H9 (cell line): ENCODE measurements at regions not wholly inside any gene's neighbourhood (a gene's known extent, or its start where the extent isn't known, plus 50 kb on each side); places are given as distances from the start of the nearest gene placed in this dataset.

Experiments
- DNase-seq: peaks from one replicate; pipeline ENCODE4 v3.0.0-alpha.2; 2017
- H2AFZ ChIP-seq: one replicate; pipeline ENCODE4 v1.6.1; 2013; ENCODE audit warnings: mild to moderate bottlenecking, low read length, control low read depth, moderate library complexity
- H2AK5ac ChIP-seq: 2 replicates; pipeline ENCODE4 v1.6.1; 2013; ENCODE audit warnings: low read length, control low read depth, mixed read lengths; ENCODE audit not compliant: insufficient read length
- H2BK120ac ChIP-seq: one replicate; pipeline ENCODE4 v1.6.1; 2013; ENCODE audit warnings: low read depth, mild to moderate bottlenecking, low read length, control low read depth, inconsistent platforms; ENCODE audit not compliant: poor library complexity, severe bottlenecking
- H2BK12ac ChIP-seq: 2 replicates; pipeline ENCODE4 v1.6.1; 2013; ENCODE audit warnings: low read length, control low read depth, mixed read lengths, low read depth; ENCODE audit not compliant: insufficient read length
- H2BK15ac ChIP-seq: 2 replicates; pipeline ENCODE4 v1.6.1; 2013; ENCODE audit warnings: low read depth, low read length, control low read depth
- H2BK20ac ChIP-seq: one replicate; pipeline ENCODE4 v1.6.1; 2013; ENCODE audit warnings: low read depth, mild to moderate bottlenecking, low read length, control low read depth, inconsistent platforms; ENCODE audit not compliant: poor library complexity, severe bottlenecking
- H2BK5ac ChIP-seq: 2 replicates; pipeline ENCODE4 v1.6.1; 2013; ENCODE audit warnings: low read length, control low read depth, mixed read lengths; ENCODE audit not compliant: insufficient read length
- H3K14ac ChIP-seq: 2 replicates; pipeline ENCODE4 v1.6.1; 2013; ENCODE audit warnings: low read length, control low read depth; ENCODE audit not compliant: insufficient read depth
- H3K18ac ChIP-seq: 2 replicates; pipeline ENCODE4 v1.6.1; 2013; ENCODE audit warnings: low read depth, mild to moderate bottlenecking, mixed read lengths, low read length, control low read depth; ENCODE audit not compliant: insufficient read length
- H3K23ac ChIP-seq: 2 replicates; pipeline ENCODE4 v1.6.1; 2013; ENCODE audit warnings: low read length, control low read depth, mixed read lengths, low read depth; ENCODE audit not compliant: insufficient read length
- H3K23me2 ChIP-seq: 2 replicates; pipeline ENCODE4 v1.6.1; 2013; ENCODE audit warnings: low read depth, mild to moderate bottlenecking, mixed read lengths, low read length, control low read depth; ENCODE audit not compliant: insufficient read length, poor library complexity, severe bottlenecking
- H3K27ac ChIP-seq: 2 replicates; pipeline ENCODE4 v1.5.1; 2013; ENCODE audit warnings: low read length, control low read depth, mixed read lengths, low read depth; ENCODE audit not compliant: insufficient read length
- H3K27me3 ChIP-seq: 2 replicates; pipeline ENCODE4 v1.6.1; 2013; ENCODE audit warnings: low read length, control low read depth, inconsistent platforms; ENCODE audit not compliant: insufficient read depth
- H3K4ac ChIP-seq: 2 replicates; pipeline ENCODE4 v1.6.1; 2013; ENCODE audit warnings: low read depth, mild to moderate bottlenecking, control low read depth, inconsistent platforms, low read length, moderate library complexity
- H3K4me1 ChIP-seq: 2 replicates; pipeline ENCODE4 v1.6.1; 2013; ENCODE audit warnings: low read length, control low read depth, inconsistent platforms; ENCODE audit not compliant: insufficient read depth
- H3K4me2 ChIP-seq: 2 replicates; pipeline ENCODE4 v1.6.1; 2013; ENCODE audit warnings: low read length, control low read depth, mixed read lengths; ENCODE audit not compliant: insufficient read length, insufficient read depth
- H3K56ac ChIP-seq: 2 replicates; pipeline ENCODE4 v1.6.1; 2013; ENCODE audit warnings: low read depth, mild to moderate bottlenecking, mixed read lengths, low read length, control low read depth; ENCODE audit not compliant: insufficient read length
- H3K79me1 ChIP-seq: 2 replicates; pipeline ENCODE4 v1.6.1; 2013; ENCODE audit warnings: low read depth, mild to moderate bottlenecking, moderate library complexity, low read length, control low read depth, inconsistent platforms; ENCODE audit not compliant: insufficient read depth, poor library complexity, severe bottlenecking
- H3K79me2 ChIP-seq: 2 replicates; pipeline ENCODE4 v1.6.1; 2013; ENCODE audit warnings: low read length, control low read depth, inconsistent platforms; ENCODE audit not compliant: insufficient read depth
- H3K9ac ChIP-seq: 2 replicates; pipeline ENCODE4 v1.6.1; 2013; ENCODE audit warnings: low read length, control low read depth, mixed read lengths; ENCODE audit not compliant: insufficient read length; ENCODE audit errors: extremely low read depth
- H3K9me3 ChIP-seq: one replicate; pipeline ENCODE4 v1.6.1; 2013; ENCODE audit warnings: low read depth, low read length, inconsistent platforms; ENCODE audit not compliant: control insufficient read depth
- H3T11ph ChIP-seq: one replicate; pipeline ENCODE4 v1.6.1; 2013; ENCODE audit warnings: mild to moderate bottlenecking, low read length, control low read depth, inconsistent platforms
- H4K20me1 ChIP-seq: one replicate; pipeline ENCODE4 v1.6.1; 2013; ENCODE audit not compliant: control insufficient read depth, insufficient read length, insufficient read depth
- H4K5ac ChIP-seq: 2 replicates; pipeline ENCODE4 v1.6.1; 2013; ENCODE audit warnings: low read depth, mild to moderate bottlenecking, mixed read lengths, low read length, control low read depth; ENCODE audit not compliant: insufficient read length
- H4K8ac ChIP-seq: replicated peaks from 2 replicates; pipeline ENCODE4 v1.6.1; 2013; ENCODE audit warnings: low read length, control low read depth, mixed read lengths, low read depth; ENCODE audit not compliant: insufficient read length
- H4K91ac ChIP-seq: 2 replicates; pipeline ENCODE4 v1.6.1; 2013; ENCODE audit warnings: low read depth, mild to moderate bottlenecking, moderate library complexity, mixed read lengths, low read length, control low read depth; ENCODE audit not compliant: insufficient read length
- H3K27ac Mint-ChIP-seq, 3 experiments: 2 replicates in 2 of 3; 3 replicates in 1 of 3; pipeline ENCODE4 v1.8.0; 2020 to 2021; ENCODE audit warnings: mixed read lengths in 3 of 3, mild to moderate bottlenecking in 1 of 3, moderate library complexity in 1 of 3
- H3K27me3 Mint-ChIP-seq: 2 replicates; pipeline ENCODE4 v1.8.0; 2021; ENCODE audit warnings: low read depth, mild to moderate bottlenecking, moderate library complexity, mixed read lengths
- H3K36me3 Mint-ChIP-seq, 3 experiments: 2 replicates in 2 of 3; 3 replicates in 1 of 3; pipeline ENCODE4 v1.8.0; 2020 to 2021; ENCODE audit warnings: low read depth in 3 of 3, mixed read lengths in 3 of 3; ENCODE audit not compliant: insufficient read depth in 1 of 3
- H3K4me1 Mint-ChIP-seq, 2 experiments: 2 replicates each; pipeline ENCODE4 v1.8.0; 2020; ENCODE audit warnings: mixed read lengths in 2 of 2
- H3K4me3 Mint-ChIP-seq, 2 experiments: 2 replicates in 1 of 2; 3 replicates in 1 of 2; pipeline ENCODE4 v1.8.0; 2020 to 2021; ENCODE audit warnings: mild to moderate bottlenecking in 2 of 2, mixed read lengths in 2 of 2, moderate library complexity in 1 of 2
- H3K9me3 Mint-ChIP-seq, 2 experiments: 2 replicates in 1 of 2; 3 replicates in 1 of 2; pipeline ENCODE4 v1.8.0; 2020; ENCODE audit warnings: mild to moderate bottlenecking in 2 of 2, mixed read lengths in 2 of 2, moderate library complexity in 1 of 2
- CTCF ChIP-seq: fragments of 200-600 bp; sonication (generic); conservative IDR thresholded peaks from 3 replicates; pipeline ENCODE4 v1.8.0; 2021; ENCODE audit warnings: antibody characterized with exemption, mild to moderate bottlenecking
- WGBS: extraction: QIAGEN DNeasy Blood & Tissue Kit; methylation state at CpG from one replicate; pipeline ENCODE4 v1.1.7; 2013; ENCODE audit warnings: missing lambda C conversion rate, low lambda C conversion rate, mixed read lengths; ENCODE audit not compliant: insufficient read length; ENCODE audit errors: extremely low coverage; 5-methylcytosine and 5-hydroxymethylcytosine counted together

GRCh38 chr2:58651930-58652329 lies 410.8 kb upstream of the FANCL start:
- Histone ChIP-seq H3K18ac (no peak overlapping the region), H2BK12ac (no peak overlapping the region), H2BK5ac (no peak overlapping the region), H2BK15ac (no peak overlapping the region; the same call in 1 of the 2 replicates), H3K79me1 (no peaks in the 10 kb centered on the region), H4K5ac (no peak overlapping the region), H2BK120ac (no peak overlapping the region), H3K4me1 (no peaks in the 10 kb centered on the region), H2BK20ac (no peak overlapping the region), H3K4ac (no peak overlapping the region), H3K23ac (no peak overlapping the region), H3K4me2 (no peak overlapping the region), H2AFZ (no peak overlapping the region), H2AK5ac (no peak overlapping the region), H4K20me1 (no peaks in the 10 kb centered on the region), H3K14ac (no peak overlapping the region), H3K23me2 (no peaks in the 10 kb centered on the region), H3K27me3 (no peaks in the 10 kb centered on the region), H3K9me3 (no peaks in the 10 kb centered on the region), H3K79me2 (no peaks in the 10 kb centered on the region), H3K9ac (no peak overlapping the region), H4K91ac (no peak overlapping the region), H3K27ac (no peak overlapping the region), H3K56ac (no peak overlapping the region), H3T11ph (no peak overlapping the region), H4K8ac (no peak overlapping the region)
- no peaks in the 10 kb centered on the region for H3K9me3 Mint-ChIP-seq
- H3K4me3 Mint-ChIP-seq = no peak overlapping the region
- H3K36me3 Mint-ChIP-seq = no peaks in the 10 kb centered on the region
- H3K4me1 Mint-ChIP-seq = peaks cover 10 to 15% of the 10 kb centered on the region in 2 experiments; a peak in 3 of 4 replicates
- H3K27ac Mint-ChIP-seq = no peak overlapping the region
- no peaks in the 10 kb centered on the region for H3K27me3 Mint-ChIP-seq
- whole genome bisulfite sequencing = no CpG with 5 or more reads among the region's 5 CpGs
- no peak for DNase-seq
- TF ChIP-seq CTCF = no peak
